ENCODE measurements at regions not wholly inside any gene's neighbourhood (a gene's known extent, or its start where the extent isn't known, plus 50 kb on each side); places are given as distances from the start of the nearest gene placed in this dataset.
"Not testable (repeated sequence)": the region's sequence is repeated elsewhere in the genome, so short reads cannot be mapped to it uniquely, and the experiment has no call there.

DNA sequence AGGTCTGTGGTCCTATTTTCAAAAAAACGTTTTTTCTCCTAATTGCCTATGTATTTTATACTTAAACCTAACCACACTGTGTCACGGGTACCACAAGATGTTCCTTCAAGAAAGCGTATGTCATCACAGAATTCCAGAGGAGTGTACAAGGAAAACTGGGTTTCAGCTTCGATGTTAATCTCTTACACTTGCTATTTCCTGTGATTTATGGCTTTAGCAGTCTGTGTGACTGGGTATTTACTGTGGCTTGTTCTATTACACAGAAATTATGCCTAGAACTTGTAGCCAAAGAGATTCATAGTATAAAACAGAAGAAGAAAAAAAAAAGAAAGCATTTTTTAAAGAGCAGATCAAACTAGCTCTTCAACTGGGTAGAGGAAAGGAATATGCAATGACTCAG is 371.1 kb upstream of the FOLH1 start:
- H3K27me3 ChIP-seq, ATAC-seq, H3K9me3 ChIP-seq, H3K4me1 ChIP-seq, H3K27ac ChIP-seq, H3K4me3 ChIP-seq, H3K36me3 ChIP-seq: not testable (repeated sequence)
- 57 to 62% methylated on average over 4 of the region's 4 CpGs for WGBS, 2 donors (ENCODE audit: low coverage in 1 of 2)

DNA sequence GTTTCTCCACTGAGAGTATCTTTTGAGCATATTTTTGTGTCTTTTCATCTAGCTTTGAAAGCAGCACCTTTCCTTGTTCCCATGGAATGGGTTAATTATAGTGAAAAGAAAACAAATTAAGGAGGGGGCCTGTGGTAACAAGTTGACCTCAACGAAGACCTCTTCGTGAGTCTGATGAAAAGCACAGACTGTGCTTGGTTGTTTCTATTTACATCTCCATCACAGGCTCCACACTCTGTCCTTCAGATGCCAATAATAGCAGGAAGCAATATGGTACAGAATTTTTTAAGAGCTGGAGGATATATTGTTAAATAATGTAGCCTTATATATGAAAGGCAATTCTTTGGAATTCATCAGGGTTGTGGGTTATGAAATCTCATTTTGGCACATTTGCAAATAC is 366.7 kb upstream of the OR4C13 start:
- H3K4me1 ChIP-seq, ATAC-seq, H3K36me3 ChIP-seq, H3K4me3 ChIP-seq, H3K27ac ChIP-seq, H3K27me3 ChIP-seq, H3K9me3 ChIP-seq: not testable (repeated sequence)
- 59 to 73% methylated on average over 2 of the region's 2 CpGs for WGBS, 2 donors (ENCODE audit: low coverage in 1 of 2)

DNA sequence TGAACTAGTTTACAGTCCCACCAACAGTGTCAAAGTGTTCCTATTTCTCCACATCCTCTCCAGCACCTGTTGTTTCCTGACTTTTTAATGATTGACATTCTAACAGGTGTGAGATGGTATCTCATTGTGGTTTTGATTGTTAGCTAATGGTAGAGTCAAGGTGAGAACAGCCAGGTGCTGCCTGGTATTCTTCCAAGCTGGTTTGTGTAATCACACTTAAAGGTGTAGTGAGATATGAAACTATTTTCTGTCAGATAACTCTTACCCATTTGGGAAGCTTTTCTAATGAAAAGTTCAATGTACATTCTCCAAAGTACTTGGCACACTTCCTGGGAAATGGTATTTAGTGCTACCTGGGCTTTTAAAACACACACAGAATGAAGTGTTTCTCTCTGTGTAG is 343.3 kb upstream of the OR4C13 start:
- H3K9me3 ChIP-seq, H3K27me3 ChIP-seq, H3K36me3 ChIP-seq, ATAC-seq, H3K4me3 ChIP-seq, H3K4me1 ChIP-seq, H3K27ac ChIP-seq: not testable (repeated sequence)

DNA sequence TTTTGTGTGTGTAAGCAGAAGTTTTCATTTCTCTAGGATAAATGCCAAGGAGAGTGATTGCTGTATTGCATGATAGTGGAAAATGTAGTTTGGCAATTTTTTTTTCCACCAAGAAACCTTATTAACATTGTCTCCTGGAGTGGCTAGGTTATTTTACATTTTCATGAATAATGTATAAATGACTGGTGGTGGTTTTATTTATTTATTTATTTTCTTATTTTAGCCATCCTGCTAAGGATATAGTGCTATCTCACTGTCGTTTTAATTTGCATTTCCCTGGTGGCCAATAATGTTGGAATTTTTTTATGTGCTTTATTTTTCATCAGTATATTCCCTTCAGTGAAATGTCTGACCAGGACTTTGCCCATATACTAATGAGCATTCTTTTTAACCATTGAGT is 328.3 kb upstream of the OR4C13 start:
- not testable (repeated sequence) for H3K4me1 ChIP-seq, ATAC-seq, H3K27me3 ChIP-seq, H3K9me3 ChIP-seq, H3K27ac ChIP-seq, H3K4me3 ChIP-seq, H3K36me3 ChIP-seq
- 0 to 50% methylated on average over 1 of the region's 1 CpG for WGBS, 2 donors (ENCODE audit: low coverage in 1 of 2)

GRCh38 chr11:49670705-49671104 is 281.5 kb upstream of the OR4C13 start:
- not testable (repeated sequence) for H3K4me1 ChIP-seq, H3K27ac ChIP-seq, ATAC-seq, H3K4me3 ChIP-seq, H3K27me3 ChIP-seq, H3K9me3 ChIP-seq, H3K36me3 ChIP-seq
- 75% methylated on average over 2 of the region's 2 CpGs; no CpG with 5 or more reads in 1 of the 2 donors for WGBS, 2 donors (ENCODE audit: low coverage in 1 of 2)

DNA sequence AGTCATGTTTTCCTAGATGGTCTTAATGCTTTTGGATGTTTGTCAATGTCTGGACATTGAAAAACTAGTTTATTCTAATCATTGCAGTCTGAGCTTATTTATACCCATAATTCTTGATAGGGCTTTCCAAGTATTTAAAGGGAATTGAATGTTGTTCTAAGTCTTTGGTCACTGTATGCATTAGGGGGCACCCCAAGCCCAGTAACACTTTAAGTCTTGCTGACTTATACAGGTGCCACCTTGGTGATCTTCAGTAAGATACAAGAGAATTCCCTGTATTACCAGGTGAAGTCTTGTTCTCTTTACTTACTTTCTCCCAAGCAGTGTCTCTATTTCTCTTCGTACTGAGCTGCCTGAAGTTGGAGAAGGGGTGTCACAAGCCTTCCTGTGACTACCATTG is 250.1 kb upstream of the OR4C13 start:
- H3K27me3 ChIP-seq, H3K4me3 ChIP-seq, H3K4me1 ChIP-seq, ATAC-seq, H3K36me3 ChIP-seq, H3K27ac ChIP-seq, H3K9me3 ChIP-seq: not testable (repeated sequence)
- 17 to 33% methylated on average over 1 of the region's 1 CpG for WGBS, 2 donors (ENCODE audit: low coverage in 1 of 2)

DNA sequence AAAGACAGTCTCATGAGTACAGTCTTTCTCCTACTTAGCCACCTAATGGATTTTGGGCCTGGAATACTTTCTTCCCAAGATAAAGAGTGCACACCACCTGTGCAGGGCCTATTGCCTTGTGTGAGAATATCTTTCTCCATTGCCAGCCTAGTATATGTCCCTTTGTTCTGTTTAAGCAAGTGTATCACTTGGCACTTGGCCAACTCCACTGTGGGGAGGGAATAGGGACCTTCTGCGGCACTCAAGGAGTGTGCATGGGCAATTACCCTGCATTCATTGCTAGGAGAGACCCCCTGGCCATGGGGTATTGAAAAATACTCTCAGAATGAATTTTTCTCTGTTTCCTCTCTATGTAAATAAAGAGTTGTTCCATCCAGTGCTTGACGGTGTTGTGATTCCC is 201.7 kb upstream of the OR4C13 start:
- ATAC-seq, H3K36me3 ChIP-seq, H3K4me1 ChIP-seq, H3K9me3 ChIP-seq, H3K27me3 ChIP-seq, H3K27ac ChIP-seq, H3K4me3 ChIP-seq: not testable (repeated sequence)
- WGBS, 2 donors (ENCODE audit: low coverage in 1 of 2) = 75 to 100% methylated on average over 1 to 2 of the region's 2 CpGs

- H3K4me3 ChIP-seq, H3K36me3 ChIP-seq, H3K4me1 ChIP-seq, H3K9me3 ChIP-seq, H3K27me3 ChIP-seq, ATAC-seq, H3K27ac ChIP-seq: not testable (repeated sequence)
Measured at GRCh38 chr11:49750960-49751359, 201.2 kb upstream of the OR4C13 start.

GRCh38 chr11:49780791-49781190 is 171.4 kb upstream of the OR4C13 start:
- not testable (repeated sequence) for H3K4me3 ChIP-seq, H3K4me1 ChIP-seq, H3K36me3 ChIP-seq, H3K27me3 ChIP-seq, H3K9me3 ChIP-seq, ATAC-seq, H3K27ac ChIP-seq
- 83 to 92% methylated on average over 1 to 16 of the region's 20 CpGs for WGBS, 2 donors (ENCODE audit: low coverage in 1 of 2)

DNA sequence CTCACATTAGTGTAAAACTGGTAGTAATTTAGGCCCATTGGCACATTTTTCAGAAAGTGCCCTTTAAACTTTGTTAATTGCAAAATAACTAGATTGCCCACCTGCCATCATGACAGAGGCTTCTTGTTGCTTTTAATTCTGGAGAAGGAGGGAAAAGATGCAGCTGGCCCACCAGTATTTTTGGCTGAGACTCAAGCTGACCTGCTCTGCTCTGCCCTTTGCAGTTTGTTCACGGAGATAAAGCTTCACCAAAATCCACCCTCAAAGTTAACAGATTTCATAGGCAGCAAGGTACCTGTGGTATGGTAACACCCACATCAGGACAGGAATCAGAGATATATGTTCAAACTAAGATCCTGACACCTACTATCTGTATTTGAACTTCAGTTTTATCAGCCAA is 170.2 kb upstream of the OR4C13 start:
- not testable (repeated sequence) for ATAC-seq, H3K9me3 ChIP-seq, H3K27ac ChIP-seq, H3K27me3 ChIP-seq, H3K36me3 ChIP-seq, H3K4me3 ChIP-seq, H3K4me1 ChIP-seq
- WGBS, 2 donors (ENCODE audit: low coverage in 1 of 2) = 60 to 75% methylated on average over 1 of the region's 1 CpG

DNA sequence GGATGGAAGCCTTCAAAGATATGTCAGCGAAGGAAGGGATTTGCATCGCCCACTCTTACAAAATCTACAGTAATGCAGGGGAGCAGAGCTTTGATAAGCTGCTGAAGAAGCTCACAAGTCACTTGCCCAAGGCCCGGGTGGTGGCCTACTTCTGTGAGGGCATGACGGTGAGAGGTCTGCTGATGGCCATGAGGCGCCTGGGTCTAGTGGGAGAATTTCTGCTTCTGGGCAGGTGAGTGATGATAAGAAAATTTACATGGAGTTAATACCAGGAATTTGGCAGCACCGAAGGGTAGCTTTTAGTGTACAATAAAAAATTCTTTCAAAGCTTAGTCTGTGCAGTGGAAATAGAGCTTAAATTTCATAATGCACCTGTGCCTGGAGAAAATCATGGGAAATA is 168.3 kb upstream of the OR4C13 start:
- not testable (repeated sequence) for H3K9me3 ChIP-seq, H3K4me1 ChIP-seq, H3K27ac ChIP-seq, H3K36me3 ChIP-seq, H3K27me3 ChIP-seq, H3K4me3 ChIP-seq, ATAC-seq
- 60 to 72% methylated on average over 1 to 2 of the region's 6 CpGs for WGBS, 2 donors (ENCODE audit: low coverage in 1 of 2)

DNA sequence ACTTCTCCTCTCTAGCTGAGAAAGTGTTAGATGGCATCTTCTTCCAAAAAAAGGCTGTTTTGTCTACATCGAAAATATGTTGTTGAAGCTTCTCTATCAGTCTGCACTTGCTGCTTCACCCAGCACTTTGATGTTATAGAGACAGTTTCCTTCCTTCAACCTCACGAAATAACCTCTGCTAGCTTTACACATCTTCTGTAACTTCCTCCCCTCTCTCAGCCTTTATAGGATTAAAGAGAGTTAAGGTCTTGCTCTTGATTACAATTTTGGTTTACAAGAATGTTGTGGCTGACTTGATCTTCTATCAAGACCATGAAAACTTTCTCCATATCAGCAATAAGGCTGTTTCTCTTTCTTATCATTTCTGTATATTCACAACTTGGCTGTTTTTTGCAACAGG is 162.4 kb upstream of the OR4C13 start:
- WGBS, 2 donors (ENCODE audit: low coverage in 1 of 2) = 20 to 25% methylated on average over 1 to 2 of the region's 2 CpGs
- ATAC-seq, H3K4me1 ChIP-seq, H3K27ac ChIP-seq, H3K4me3 ChIP-seq, H3K27me3 ChIP-seq, H3K36me3 ChIP-seq, H3K9me3 ChIP-seq: not testable (repeated sequence)

DNA sequence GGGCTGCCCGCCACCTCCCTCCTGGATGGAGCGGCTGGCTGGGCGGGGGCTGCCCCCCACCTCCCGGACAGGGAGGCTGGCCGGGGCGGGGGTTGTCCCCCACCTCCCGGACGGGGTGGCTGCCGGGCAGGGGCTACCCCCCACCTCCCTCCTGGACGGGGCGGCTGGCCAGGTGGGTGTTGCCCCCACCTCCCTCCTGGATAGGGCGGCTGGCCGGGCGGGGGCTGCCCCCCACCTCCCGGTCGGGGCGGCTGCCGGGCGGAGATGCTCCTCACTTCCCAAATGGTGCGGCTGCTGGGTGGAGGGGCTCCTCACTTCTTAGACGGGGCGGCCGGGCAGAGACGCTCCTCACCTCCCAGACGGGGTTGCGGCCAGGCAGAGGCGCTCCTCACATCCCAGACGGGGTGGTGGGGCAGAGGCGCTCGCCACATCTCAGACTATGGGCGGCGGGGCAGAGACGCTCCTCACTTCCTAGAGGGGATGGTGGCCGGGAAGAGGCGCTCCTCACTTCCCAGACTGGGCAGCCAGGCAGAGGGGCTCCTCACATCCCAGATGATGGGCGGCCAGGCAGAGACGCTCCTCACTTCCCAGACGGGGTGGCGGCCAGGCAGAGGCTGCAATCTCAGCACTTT is 153.9 kb upstream of the OR4C13 start:
- H3K27me3 ChIP-seq, ATAC-seq, H3K4me3 ChIP-seq, H3K4me1 ChIP-seq, H3K27ac ChIP-seq, H3K9me3 ChIP-seq, H3K36me3 ChIP-seq: not testable (repeated sequence)
- no CpG with 5 or more reads among the region's 39 CpGs for WGBS, 2 donors (ENCODE audit: low coverage in 1 of 2)

DNA sequence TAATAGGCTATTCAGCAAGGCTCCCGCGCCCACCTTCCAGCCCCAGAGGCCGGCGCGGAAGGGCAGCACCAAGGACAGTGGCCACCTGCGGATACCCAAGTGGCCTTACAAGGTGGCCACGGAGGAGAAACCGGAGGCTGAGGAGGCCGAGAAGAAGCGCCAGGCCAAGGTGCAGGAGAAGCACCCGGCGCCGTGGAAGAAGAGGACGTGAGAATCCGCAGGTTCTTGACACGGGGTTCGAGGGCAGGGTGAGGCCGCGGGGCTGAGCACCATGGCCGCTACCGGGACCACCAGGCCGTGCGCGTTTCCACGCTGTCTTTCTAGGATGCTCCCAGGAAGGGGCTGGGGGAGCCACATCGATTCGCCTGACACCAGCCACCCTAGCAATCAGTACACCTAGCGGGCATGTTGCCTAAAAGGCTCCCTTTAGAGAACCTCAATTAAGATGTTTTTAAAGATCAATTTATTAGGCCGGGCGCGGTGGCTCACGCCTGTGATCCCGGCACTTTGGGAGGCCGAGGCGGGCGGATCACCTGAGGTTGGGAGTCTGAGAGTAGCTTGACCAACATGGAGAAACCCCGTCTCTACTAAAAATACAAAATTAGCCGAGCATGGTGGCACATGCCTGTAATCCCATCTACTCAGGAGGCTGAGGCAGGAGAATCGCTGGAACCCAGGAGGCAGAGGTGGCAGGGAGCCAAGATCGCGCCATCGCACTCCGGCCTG is 134.3 kb upstream of the OR4C13 start:
- H3K27ac ChIP-seq, H3K4me3 ChIP-seq, H3K4me1 ChIP-seq, H3K36me3 ChIP-seq, ATAC-seq, H3K27me3 ChIP-seq, H3K9me3 ChIP-seq: not testable (repeated sequence)
- 83 to 97% methylated on average over 11 to 30 of the region's 43 CpGs for WGBS, 2 donors (ENCODE audit: low coverage in 1 of 2)
